T47D (cell line): ENCODE measurements at regions not wholly inside any gene's neighbourhood (a gene's known extent, or its start where the extent isn't known, plus 50 kb on each side); places are given as distances from the start of the nearest gene placed in this dataset.

Experiments
- DNase-seq, 2 experiments: peaks; one replicate each; pipeline versions ENCODE4 v3.0.0 to v3.0.0-alpha.2; 2011 to 2012; ENCODE audit warnings: low read depth in 1 of 2, low spot score in 1 of 2
- JUND ChIP-seq: IDR thresholded peaks from 2 replicates; pipeline ENCODE4 v1.6.1; 2012; ENCODE audit warnings: low read depth
- in situ Hi-C: cut with HindIII; loops from 2 replicates; pipeline ENCODE4 v1.10.0; 2016; ENCODE audit warnings: low sequenced_read_pairs, low pct_unique_long_range_greater_than_20kb

DNA sequence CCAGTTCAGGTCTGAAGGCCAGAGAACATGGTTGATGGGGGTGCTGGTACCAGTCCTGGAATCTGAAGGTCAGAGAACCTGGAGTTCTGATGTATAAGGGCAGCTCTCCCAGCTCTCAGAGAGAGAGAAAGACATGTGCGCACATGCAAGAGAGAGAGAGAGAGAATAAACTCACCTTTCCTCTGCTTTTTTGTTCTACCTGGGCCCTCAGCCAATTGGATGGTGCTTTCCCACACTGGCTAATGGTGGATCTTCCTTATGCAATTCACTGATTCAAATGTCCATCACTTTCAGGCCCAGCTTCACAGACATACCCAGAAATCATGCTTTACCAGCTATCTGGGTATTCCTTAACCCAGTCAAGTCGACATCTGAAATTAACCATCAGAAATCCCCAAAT is 377.7 kb upstream of the MEX3C start:
- DNase-seq: no peak
- no peak for TF ChIP-seq JUND
- in situ Hi-C loops: no loop called here

DNA sequence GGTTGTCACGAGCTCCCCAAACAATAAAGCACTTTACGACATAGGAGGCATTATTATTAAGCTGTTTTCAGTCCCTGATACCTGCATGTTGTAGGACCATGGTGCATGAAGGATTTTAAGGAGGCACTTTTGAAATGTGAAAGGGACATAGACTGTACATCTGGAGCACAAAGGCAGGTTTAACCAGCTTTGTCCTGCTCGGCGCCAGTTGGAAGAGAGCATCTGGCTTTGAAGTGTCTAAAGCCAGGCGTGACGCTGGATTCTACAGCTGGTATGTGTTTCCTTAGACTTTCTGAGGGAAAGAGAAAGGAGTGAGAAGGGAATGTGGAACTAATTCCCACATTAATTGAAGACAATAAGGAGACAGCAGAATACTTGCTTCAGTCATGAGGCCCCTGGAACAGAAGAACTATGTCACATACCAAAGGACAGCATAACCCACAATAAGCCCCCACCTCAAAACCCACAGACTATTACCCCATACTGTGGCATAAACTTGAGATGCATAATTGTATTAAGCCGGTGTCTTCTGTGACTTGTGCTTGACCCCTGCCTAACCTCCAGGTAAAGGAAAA is 381.0 kb upstream of the MEX3C start:
- no peak for DNase-seq
- in situ Hi-C loops: no loop called here
- no peak for TF ChIP-seq JUND

DNA sequence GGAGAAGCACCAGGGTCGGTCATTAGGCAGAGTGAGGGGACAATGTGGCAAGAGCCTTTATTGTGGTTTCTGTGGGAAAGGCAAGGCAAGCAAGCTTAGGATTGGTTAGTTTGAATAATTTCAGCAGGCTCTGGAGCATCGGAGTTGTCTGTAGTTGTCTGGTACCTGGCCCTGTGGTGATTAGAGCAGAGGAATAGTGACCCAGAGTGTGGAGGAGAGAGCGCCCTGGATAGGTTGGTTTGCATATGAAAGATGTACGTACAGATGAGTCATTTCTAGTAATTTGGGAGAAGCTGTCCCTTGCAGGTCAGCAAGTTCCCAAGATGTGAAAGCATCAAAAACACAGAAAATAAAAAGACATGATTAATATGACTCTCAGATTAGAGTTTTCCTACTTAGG is 383.1 kb upstream of the MEX3C start:
- in situ Hi-C loops: no loop called here
- TF ChIP-seq JUND: no peak
- DNase-seq: no peak

DNA sequence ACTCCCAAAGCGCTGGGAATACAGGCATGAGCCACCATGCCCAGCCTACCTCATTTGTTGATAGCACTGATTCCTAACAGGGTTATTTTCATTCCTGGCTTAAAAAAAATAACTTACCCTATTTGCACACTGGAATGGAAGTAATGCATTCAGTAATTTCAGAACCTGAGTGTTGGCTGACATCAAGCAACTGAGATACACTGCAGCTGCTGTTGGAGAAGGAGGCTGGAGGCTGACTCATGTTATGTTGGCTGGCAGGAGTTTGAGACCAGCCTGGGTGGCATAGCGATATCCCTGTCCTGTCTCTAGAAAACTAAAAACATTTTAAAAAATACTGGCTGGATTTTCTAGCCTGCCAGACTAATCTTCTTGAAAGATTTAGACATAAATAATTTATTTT is 385.1 kb upstream of the MEX3C start:
- no peak for DNase-seq
- no peak for TF ChIP-seq JUND
- in situ Hi-C loops: no loop called here

DNA sequence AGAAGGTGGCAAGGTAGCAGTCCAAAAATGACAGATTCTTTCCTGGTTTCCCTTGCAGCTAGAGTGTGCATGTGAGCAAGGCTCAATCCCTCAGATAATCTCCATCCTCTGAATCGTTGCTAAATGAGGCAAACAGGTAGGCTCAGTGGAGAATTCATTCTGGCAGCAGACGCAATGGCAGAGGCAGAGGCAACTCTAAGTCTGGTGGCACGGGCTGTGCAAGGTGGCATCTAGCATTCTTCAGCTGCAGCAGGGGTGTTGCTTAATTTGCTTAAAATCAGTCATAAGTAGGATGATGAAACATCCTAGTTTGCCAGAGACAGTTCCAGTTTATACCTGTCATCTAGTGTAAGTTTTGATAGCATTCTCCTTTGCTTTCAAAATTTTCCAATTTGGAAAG is 391.1 kb upstream of the MEX3C start:
- TF ChIP-seq JUND: no peak
- in situ Hi-C loops: no loop called here
- no peak for DNase-seq

DNA sequence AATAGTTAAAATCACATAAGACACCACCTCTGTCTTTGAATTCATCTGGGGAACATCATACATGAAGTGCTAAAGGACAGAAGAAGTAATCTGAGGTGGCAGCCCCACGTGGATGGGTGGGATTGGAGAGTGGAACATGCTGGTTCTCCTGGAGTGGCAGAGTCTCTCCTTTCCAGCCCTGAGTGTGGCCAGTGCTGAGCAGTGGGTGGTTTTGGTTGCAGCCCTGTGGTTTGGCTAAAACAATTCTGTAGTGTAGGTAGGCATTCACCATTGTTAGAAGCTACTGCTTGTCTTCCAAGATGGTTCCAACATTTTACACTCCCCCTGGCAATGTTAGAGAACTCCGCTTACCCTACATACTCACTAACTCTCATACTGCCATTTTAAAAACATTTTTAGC is 396.4 kb upstream of the MEX3C start:
- no peak for TF ChIP-seq JUND
- in situ Hi-C loops: no loop called here
- no peak for DNase-seq

DNA sequence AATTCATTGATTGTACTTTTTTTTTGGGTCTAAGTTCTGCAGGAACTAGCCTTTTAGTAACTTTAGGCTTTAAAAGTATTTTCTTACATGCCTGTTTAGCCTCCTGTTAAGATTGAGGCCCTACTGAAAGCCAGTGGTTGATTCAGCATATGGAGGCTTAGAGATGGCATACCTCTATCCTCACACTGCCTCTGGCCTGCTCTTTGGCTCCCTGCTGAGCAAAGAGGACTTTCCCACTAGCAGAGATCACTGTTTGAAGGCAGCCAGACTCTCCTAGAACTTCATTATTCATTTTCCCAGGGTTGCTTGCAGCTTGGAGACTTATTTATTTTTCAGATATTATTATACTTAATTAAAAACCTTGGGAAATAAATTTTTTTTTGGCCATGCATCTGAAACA is 405.6 kb upstream of the MEX3C start:
- no peak for DNase-seq
- in situ Hi-C loops: no loop called here
- no peak for TF ChIP-seq JUND

DNA sequence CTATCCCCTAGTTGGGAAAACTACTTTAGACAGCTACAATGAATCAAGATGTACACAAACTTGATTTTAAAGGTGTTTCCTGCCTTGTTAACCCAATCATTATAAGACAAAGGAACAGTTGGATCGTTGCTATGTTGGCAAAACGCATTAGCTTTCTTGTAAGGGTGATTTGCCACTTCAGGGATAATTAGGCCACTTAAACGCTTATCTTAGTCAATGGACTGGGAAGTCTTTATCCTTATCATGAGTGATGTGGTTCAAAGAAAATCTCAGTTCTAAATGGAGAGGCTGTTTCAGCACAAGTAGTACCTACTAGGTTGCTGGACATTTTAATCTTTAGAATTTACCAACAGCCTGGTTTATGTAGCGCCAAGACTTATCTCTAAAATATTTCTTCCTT is 406.1 kb upstream of the MEX3C start:
- in situ Hi-C loops: no loop called here
- no peak for TF ChIP-seq JUND
- no peak for DNase-seq

DNA sequence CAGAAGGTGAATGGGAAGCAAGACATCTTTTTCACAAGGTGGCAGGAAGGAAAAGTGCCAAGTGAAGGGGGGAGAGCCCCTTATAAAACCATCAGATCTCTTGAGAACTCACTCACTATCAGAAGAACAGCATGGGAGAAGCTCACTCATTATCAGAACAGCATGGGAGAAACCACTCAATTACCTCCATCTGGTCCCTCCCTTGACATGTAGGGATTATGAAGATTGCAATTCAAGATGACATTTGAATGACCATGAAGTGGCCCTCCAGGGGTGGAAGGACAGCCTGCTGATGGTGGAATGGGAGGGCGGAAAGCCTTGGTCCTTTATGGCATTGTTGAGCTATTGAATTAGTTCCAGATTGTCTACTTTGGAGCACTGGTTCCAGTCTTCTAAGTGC is 413.0 kb upstream of the MEX3C start:
- TF ChIP-seq JUND: no peak
- no peak for DNase-seq
- in situ Hi-C loops: no loop called here

DNA sequence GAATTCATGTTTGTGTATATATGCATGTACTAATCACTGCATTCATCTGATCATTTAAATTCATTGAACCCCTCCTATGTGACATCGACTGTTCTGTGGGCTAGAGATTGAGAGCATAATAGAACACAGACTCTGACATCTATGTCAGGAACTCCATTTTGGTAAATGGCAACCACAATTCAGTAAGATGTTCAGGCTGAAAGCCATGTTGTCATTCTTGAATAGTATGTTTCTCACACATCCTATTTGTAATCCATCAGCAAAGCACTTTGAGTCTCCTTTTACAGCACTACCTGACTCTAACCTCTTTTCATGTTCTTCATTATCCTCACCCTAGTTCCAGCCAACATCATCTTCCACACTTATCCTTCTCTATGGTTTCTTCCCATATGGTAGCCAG is 413.8 kb upstream of the MEX3C start:
- in situ Hi-C loops: no loop called here
- no peak for TF ChIP-seq JUND
- no peak for DNase-seq

DNA sequence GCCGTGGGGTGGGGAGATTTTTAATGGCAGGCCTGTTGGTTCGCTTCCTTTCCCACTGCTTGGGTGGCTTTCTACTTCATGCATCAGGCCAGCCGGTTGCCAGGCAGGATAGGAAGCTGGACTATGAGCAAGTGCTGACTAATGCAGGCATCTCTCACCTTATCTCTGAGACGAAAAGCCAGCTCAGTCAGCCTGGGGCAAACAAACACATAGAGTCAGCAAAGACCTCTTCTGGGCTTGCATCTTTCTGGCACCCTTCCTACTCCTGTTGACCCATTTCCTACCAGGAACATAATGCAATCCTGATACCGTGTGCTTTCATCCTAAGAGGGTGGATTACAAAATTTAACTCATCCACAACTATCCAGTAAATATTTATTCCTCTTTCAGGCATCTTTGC is 416.6 kb upstream of the MEX3C start:
- TF ChIP-seq JUND: no peak
- in situ Hi-C loops: no loop called here
- DNase-seq: no peak

DNA sequence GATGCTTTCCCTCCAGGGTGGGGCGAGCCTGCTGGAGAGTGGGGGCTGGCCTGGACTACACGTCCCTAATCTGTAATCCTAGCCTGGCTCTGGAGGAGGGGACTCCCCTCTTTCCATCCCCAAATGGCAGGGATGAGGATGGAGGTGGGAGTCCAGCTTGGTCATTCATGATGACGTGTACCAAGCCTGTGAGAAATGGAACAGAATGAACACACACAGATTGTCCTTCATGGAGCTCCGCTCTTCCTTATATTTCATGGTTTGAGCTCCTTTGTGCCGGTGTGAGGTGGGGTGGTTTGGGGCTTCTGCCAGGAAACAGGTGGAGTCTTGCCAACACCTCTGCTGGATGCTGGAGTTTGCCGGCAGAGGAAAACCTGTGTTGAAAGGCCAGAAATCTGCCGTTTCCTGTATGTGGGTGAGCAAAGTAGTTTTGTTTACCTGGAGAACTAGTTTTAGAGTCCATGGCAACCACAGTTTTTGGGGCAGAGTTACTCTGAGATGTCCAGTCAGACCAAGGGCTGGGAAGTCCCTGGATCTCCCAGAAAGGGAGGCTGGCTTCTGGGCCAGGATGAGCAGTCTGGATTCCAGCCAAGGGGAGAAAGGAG is 417.6 kb upstream of the MEX3C start:
- in situ Hi-C loops: no loop called here
- DNase-seq: peak in 1 of 2 experiments; percentile 64
- no peak for TF ChIP-seq JUND

DNA sequence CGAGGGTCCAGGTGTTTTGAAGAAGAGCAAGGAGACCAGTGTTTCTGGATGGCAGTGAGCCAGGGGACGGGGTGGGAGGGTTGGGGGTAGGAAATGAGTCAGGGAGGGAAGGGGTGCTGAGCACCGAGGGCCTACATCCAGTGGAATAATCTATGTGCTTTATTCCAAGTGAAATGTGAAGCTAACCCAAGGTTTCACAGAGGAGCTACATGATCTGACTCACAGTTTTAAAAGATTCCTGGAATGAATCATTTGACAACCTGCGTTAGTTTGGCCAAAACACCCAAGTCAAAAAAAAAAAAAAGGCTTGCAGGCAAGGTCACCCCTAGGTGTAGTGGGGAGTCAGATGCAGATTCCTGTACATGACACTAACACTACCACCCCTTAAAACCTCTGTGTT is 419.7 kb upstream of the MEX3C start:
- no peak for TF ChIP-seq JUND
- in situ Hi-C loops: no loop called here
- DNase-seq: no peak
